22Rv1 (cell line): ENCODE measurements at regions not wholly inside any gene's neighbourhood (a gene's known extent, or its start where the extent isn't known, plus 50 kb on each side); places are given as distances from the start of the nearest gene placed in this dataset.

Experiments used
- ZFX ChIP-seq: fragments of 450-650 bp; IDR thresholded peaks from 2 replicates; pipeline ENCODE4 v1.6.1; 2017; ENCODE audit warnings: antibody characterized with exemption, borderline replicate concordance
- TF ChIP-seq, protein P1 (sequence below): fragments of 450-650 bp; IDR thresholded peaks from 2 replicates; pipeline ENCODE4 v1.5.1; 2017; ENCODE audit warnings: mild to moderate bottlenecking

DNA sequence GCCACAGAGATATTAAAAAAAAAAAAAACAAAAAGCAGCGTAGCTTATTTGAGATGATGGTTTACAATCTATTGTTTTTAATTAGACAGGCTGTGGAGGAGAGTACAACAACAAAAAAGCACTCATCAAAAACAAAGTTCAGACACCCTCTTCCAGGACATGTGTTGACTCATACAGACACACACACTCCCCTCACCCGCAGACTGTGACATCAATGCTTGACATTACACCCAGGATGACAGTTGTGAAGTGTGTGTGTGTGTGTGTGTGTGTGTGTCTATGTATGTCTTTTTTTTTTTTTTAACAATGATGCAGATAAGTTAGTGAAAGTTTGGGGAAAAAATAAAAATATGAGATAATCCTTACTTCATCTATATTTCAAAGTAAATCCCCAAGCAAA lies 303.6 kb downstream of the GPAM start:
- TF ChIP-seq, protein P1, sequence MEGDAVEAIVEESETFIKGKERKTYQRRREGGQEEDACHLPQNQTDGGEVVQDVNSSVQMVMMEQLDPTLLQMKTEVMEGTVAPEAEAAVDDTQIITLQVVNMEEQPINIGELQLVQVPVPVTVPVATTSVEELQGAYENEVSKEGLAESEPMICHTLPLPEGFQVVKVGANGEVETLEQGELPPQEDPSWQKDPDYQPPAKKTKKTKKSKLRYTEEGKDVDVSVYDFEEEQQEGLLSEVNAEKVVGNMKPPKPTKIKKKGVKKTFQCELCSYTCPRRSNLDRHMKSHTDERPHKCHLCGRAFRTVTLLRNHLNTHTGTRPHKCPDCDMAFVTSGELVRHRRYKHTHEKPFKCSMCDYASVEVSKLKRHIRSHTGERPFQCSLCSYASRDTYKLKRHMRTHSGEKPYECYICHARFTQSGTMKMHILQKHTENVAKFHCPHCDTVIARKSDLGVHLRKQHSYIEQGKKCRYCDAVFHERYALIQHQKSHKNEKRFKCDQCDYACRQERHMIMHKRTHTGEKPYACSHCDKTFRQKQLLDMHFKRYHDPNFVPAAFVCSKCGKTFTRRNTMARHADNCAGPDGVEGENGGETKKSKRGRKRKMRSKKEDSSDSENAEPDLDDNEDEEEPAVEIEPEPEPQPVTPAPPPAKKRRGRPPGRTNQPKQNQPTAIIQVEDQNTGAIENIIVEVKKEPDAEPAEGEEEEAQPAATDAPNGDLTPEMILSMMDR = no peak
- TF ChIP-seq ZFX = no peak
